PC-9 (cell line): ENCODE measurements at regions not wholly inside any gene's neighbourhood (a gene's known extent, or its start where the extent isn't known, plus 50 kb on each side); places are given as distances from the start of the nearest gene placed in this dataset.

Source experiments
- CTCF ChIP-seq: fragments of 200-600 bp; sonication (generic); conservative IDR thresholded peaks from 2 replicates; pipeline ENCODE4 v1.6.1; 2017; ENCODE audit warnings: mixed run types, antibody characterized with exemption, mild to moderate bottlenecking, moderate library complexity
- EZH2 ChIP-seq: fragments of 200-600 bp; sonication (generic); IDR thresholded peaks from 2 replicates; pipeline ENCODE4 v1.8.0; 2017; ENCODE audit warnings: antibody characterized with exemption, low read depth

- TF ChIP-seq CTCF (no peak), EZH2 (no peak)
Measured at GRCh38 chr7:26978146-26978545, 113.8 kb upstream of the SKAP2 start.
